ENCODE measurements at regions not wholly inside any gene's neighbourhood (a gene's known extent, or its start where the extent isn't known, plus 50 kb on each side); places are given as distances from the start of the nearest gene placed in this dataset.

GRCh38 chr13:30151388-30151787 lies 156.0 kb downstream of the KATNAL1 start:
- no peak for DNase-seq

GRCh38 chr13:30149248-30149647 lies 158.1 kb downstream of the KATNAL1 start:
- DNase-seq, result no peak

- no peak for DNase-seq
These were observed 158.6 kb downstream of the KATNAL1 start for GRCh38 chr13:30148786-30149185.

- DNase-seq, result no peak
These were observed 159.1 kb downstream of the KATNAL1 start for GRCh38 chr13:30148171-30148754.

GRCh38 chr13:30147421-30147820 lies 159.9 kb downstream of the KATNAL1 start:
- no peak for DNase-seq

- DNase-seq, result no peak
These were observed 160.3 kb downstream of the KATNAL1 start for GRCh38 chr13:30147015-30147414.

GRCh38 chr13:30145709-30146367 lies 161.5 kb downstream of the KATNAL1 start:
- DNase-seq, result no peak

GRCh38 chr13:30143666-30144400 lies 163.5 kb downstream of the KATNAL1 start:
- no peak for DNase-seq

- peak; percentile 49 for DNase-seq
These were observed 164.7 kb downstream of the KATNAL1 start for GRCh38 chr13:30142486-30143211.

GRCh38 chr13:30141775-30142485 lies 165.4 kb downstream of the KATNAL1 start:
- no peak for DNase-seq

GRCh38 chr13:30140973-30141372 lies 166.4 kb downstream of the KATNAL1 start:
- no peak for DNase-seq

GRCh38 chr13:30138511-30138910 lies 168.8 kb downstream of the KATNAL1 start:
- no peak for DNase-seq

- no peak for DNase-seq
These were observed 171.5 kb downstream of the KATNAL1 start for GRCh38 chr13:30135868-30136267.

GRCh38 chr13:30135351-30135750 lies 172.0 kb downstream of the KATNAL1 start:
- no peak for DNase-seq

GRCh38 chr13:30134578-30134977 lies 172.8 kb downstream of the KATNAL1 start:
- DNase-seq, result no peak

GRCh38 chr13:30133996-30134395 lies 173.4 kb downstream of the KATNAL1 start:
- no peak for DNase-seq

GRCh38 chr13:30133554-30133912 lies 173.8 kb downstream of the KATNAL1 start:
- no peak for DNase-seq

- DNase-seq, result peak; percentile 78
These were observed 174.5 kb downstream of the KATNAL1 start for GRCh38 chr13:30132623-30133553.

GRCh38 chr13:30129411-30129810 lies 177.9 kb downstream of the KATNAL1 start:
- no peak for DNase-seq

GRCh38 chr13:30128591-30128990 lies 178.8 kb downstream of the KATNAL1 start:
- no peak for DNase-seq

- DNase-seq, result no peak
These were observed 179.3 kb downstream of the KATNAL1 start for GRCh38 chr13:30128095-30128494.

Data from right kidney (tissue), 1 donor.